ENCODE measurements at regions not wholly inside any gene's neighbourhood (a gene's known extent, or its start where the extent isn't known, plus 50 kb on each side); places are given as distances from the start of the nearest gene placed in this dataset.

- no peak for DNase-seq
These were observed 109.9 kb upstream of the TIAM2 start for GRCh38 chr6:154885214-154885613.

GRCh38 chr6:154886016-154886415, 109.1 kb upstream of the TIAM2 start:
- DNase-seq = no peak

- no peak for DNase-seq
These were observed 108.6 kb upstream of the TIAM2 start for GRCh38 chr6:154886471-154886870.

GRCh38 chr6:154887051-154887450, 108.1 kb upstream of the TIAM2 start:
- no peak for DNase-seq

GRCh38 chr6:154888421-154889295, 106.5 kb upstream of the TIAM2 start:
- DNase-seq = no peak

GRCh38 chr6:154890874-154891273, 104.2 kb upstream of the TIAM2 start:
- DNase-seq = no peak

- no peak for DNase-seq
These were observed 103.2 kb upstream of the TIAM2 start for GRCh38 chr6:154891901-154892300.

GRCh38 chr6:154893917-154894316, 101.2 kb upstream of the TIAM2 start:
- DNase-seq = no peak

- DNase-seq = no peak
These were observed 100.2 kb upstream of the TIAM2 start for GRCh38 chr6:154894902-154895301.

- DNase-seq = no peak
These were observed 99.3 kb upstream of the TIAM2 start for GRCh38 chr6:154895841-154896240.

- no peak for DNase-seq
These were observed 96.3 kb upstream of the TIAM2 start for GRCh38 chr6:154898821-154899220.

- no peak for DNase-seq
These were observed 95.2 kb upstream of the TIAM2 start for GRCh38 chr6:154899824-154900463.

GRCh38 chr6:154901876-154902552, 93.1 kb upstream of the TIAM2 start:
- DNase-seq = no peak

GRCh38 chr6:154907291-154907690, 87.8 kb upstream of the TIAM2 start:
- DNase-seq = no peak

- no peak for DNase-seq
These were observed 86.4 kb upstream of the TIAM2 start for GRCh38 chr6:154908723-154909122.

- DNase-seq = no peak
These were observed 85.8 kb upstream of the TIAM2 start for GRCh38 chr6:154909311-154909710.

GRCh38 chr6:154909821-154910220, 85.3 kb upstream of the TIAM2 start:
- DNase-seq = no peak

GRCh38 chr6:154914288-154914687, 80.8 kb upstream of the TIAM2 start:
- DNase-seq = no peak

- no peak for DNase-seq
These were observed 78.3 kb upstream of the TIAM2 start for GRCh38 chr6:154916857-154917256.

GRCh38 chr6:154917941-154918340, 77.2 kb upstream of the TIAM2 start:
- no peak for DNase-seq

- no peak for DNase-seq
These were observed 75.3 kb upstream of the TIAM2 start for GRCh38 chr6:154919806-154920205.

- DNase-seq = no peak
These were observed 74.5 kb upstream of the TIAM2 start for GRCh38 chr6:154920495-154921200.

GRCh38 chr6:154921482-154921881, 73.6 kb upstream of the TIAM2 start:
- DNase-seq = no peak

Data from right forelimb (tissue), 1 donor.